T-cell (primary cell): ENCODE measurements at regions not wholly inside any gene's neighbourhood (a gene's known extent, or its start where the extent isn't known, plus 50 kb on each side); places are given as distances from the start of the nearest gene placed in this dataset.
"Not testable (repeated sequence)": the region's sequence is repeated elsewhere in the genome, so short reads cannot be mapped to it uniquely, and the experiment has no call there.

ENCODE experiments used
- ATAC-seq, 4 experiments: fragments of 200-7000 bp in 3 of 4; fragments of 150-1000 bp in 1 of 4; cut with Tn5 transposase; replicated peaks in 1 of 4; 1 replicate in 3 of 4; 2 replicates in 1 of 4; pipeline ENCODE4 v1.10.0; 2021; ENCODE audit warnings: moderate library complexity in 3 of 4, mild to moderate bottlenecking in 2 of 4, moderate number of reproducible peaks in 1 of 4
- CTCF ChIA-PET, 2 donors: fragments of 300-600 bp; sonication (Branson Sonifier 250); formaldehyde crosslinking; loops; one replicate each; lab custom pipeline; 2022; ENCODE audit warnings: antibody characterized with exemption in 2 of 2; lab: Charles Lee
- POLR2A ChIA-PET, 2 donors: fragments of 300-600 bp; sonication (Branson Sonifier 250); formaldehyde crosslinking; loops; one replicate each; lab custom pipeline; 2022; ENCODE audit warnings: antibody characterized with exemption in 2 of 2; lab: Charles Lee
- DNase-seq, 35 experiments: peaks; one replicate each; pipeline versions ENCODE4 v3.0.0 to v3.0.0-alpha.2; 2013 to 2023
- H3K27ac ChIP-seq: one replicate; pipeline ENCODE4 v1.5.1; 2013; ENCODE audit warnings: low read length
- H3K27me3 ChIP-seq, 2 experiments: replicated peaks in 1 of 2; 1 replicate in 1 of 2; 2 replicates in 1 of 2; pipeline versions ENCODE4 v1.6.1 to v1.7.0; 2013; ENCODE audit warnings: low read length in 1 of 2, mixed read lengths in 1 of 2; ENCODE audit not compliant: control insufficient read depth in 2 of 2, insufficient read depth in 2 of 2; ENCODE audit errors: extremely low read depth in 1 of 2
- H3K36me3 ChIP-seq, 2 donors: 1 replicate in 1 of 2; 2 replicates in 1 of 2; pipeline versions ENCODE4 v1.6.1 to v1.7.0; 2013; ENCODE audit warnings: low read length in 1 of 2; ENCODE audit not compliant: control insufficient read depth in 2 of 2, insufficient read depth in 1 of 2; ENCODE audit errors: extremely low read depth in 1 of 2
- H3K4me1 ChIP-seq, 2 experiments: 1 replicate in 1 of 2; 2 replicates in 1 of 2; pipeline versions ENCODE4 v1.6.1 to v1.7.0; 2013; ENCODE audit warnings: low read length in 2 of 2, mixed read lengths in 1 of 2; ENCODE audit not compliant: insufficient read depth in 2 of 2, control insufficient read depth in 1 of 2; ENCODE audit errors: extremely low read depth in 1 of 2
- H3K4me3 ChIP-seq, 2 donors: 1 replicate in 1 of 2; 2 replicates in 1 of 2; pipeline versions ENCODE4 v1.5.1 to v1.7.0; 2013; ENCODE audit warnings: mild to moderate bottlenecking in 2 of 2, low read length in 1 of 2, moderate library complexity in 1 of 2; ENCODE audit not compliant: control insufficient read depth in 1 of 2; ENCODE audit errors: extremely low read depth in 1 of 2
- H3K9me3 ChIP-seq: 2 replicates; pipeline ENCODE4 v1.7.0; 2013
- H3K27ac Mint-ChIP-seq, 2 donors: one replicate each; pipeline ENCODE4 v1.8.0; 2020 to 2021; ENCODE audit warnings: mild to moderate bottlenecking in 2 of 2, mixed read lengths in 2 of 2
- H3K27me3 Mint-ChIP-seq, 2 donors: one replicate each; pipeline ENCODE4 v1.8.0; 2021 to 2022; ENCODE audit warnings: mixed read lengths in 2 of 2
- H3K36me3 Mint-ChIP-seq: one replicate; pipeline ENCODE4 v1.8.0; 2021; ENCODE audit warnings: mixed read lengths
- H3K4me1 Mint-ChIP-seq, 3 donors: one replicate each; pipeline ENCODE4 v1.8.0; 2020 to 2022; ENCODE audit warnings: mixed read lengths in 3 of 3, mild to moderate bottlenecking in 1 of 3
- H3K4me3 Mint-ChIP-seq, 3 donors: one replicate each; pipeline ENCODE4 v1.8.0; 2020 to 2022; ENCODE audit warnings: mild to moderate bottlenecking in 3 of 3, mixed read lengths in 3 of 3, moderate library complexity in 3 of 3
- H3K9me3 Mint-ChIP-seq, 3 donors: one replicate each; pipeline ENCODE4 v1.8.0; 2020 to 2022; ENCODE audit warnings: mixed read lengths in 3 of 3
- WGBS: methylation state at CpG from one replicate; pipeline ENCODE4 v1.1.5; 2013; ENCODE audit warnings: missing lambda C conversion rate; ENCODE audit not compliant: insufficient coverage; 5-methylcytosine and 5-hydroxymethylcytosine counted together

GRCh38 chr1:4072481-4073153 is 172.5 kb upstream of the C1orf174 start:
- DNase-seq (no peak), ATAC-seq (no peak)
- H3K4me1 Mint-ChIP-seq = no peaks in the 10 kb centered on the region
- POLR2A ChIA-PET = interaction anchor here in 1 of 2 donors (0.6 kb wide), 1 partner anchor 36 kb away, joined by 5 read pairs; no protein-coding TSS in a partner anchor
- H3K4me3 ChIP-seq = no peak overlapping the region
- no peaks in the 10 kb centered on the region for H3K36me3 Mint-ChIP-seq
- no peaks in the 10 kb centered on the region for H3K9me3 Mint-ChIP-seq
- no peak overlapping the region for H3K27ac ChIP-seq
- H3K4me1 ChIP-seq = no peaks in the 10 kb centered on the region
- no peaks in the 10 kb centered on the region for H3K36me3 ChIP-seq
- CTCF ChIA-PET = no interaction called here
- WGBS = 66% methylated on average over 8 of the region's 14 CpGs
- H3K27ac Mint-ChIP-seq = no peak overlapping the region
- peaks cover 28 to 38% of the 10 kb centered on the region in 2 donors for H3K27me3 Mint-ChIP-seq
- H3K27me3 ChIP-seq = peaks cover 0 to 29% of the 10 kb centered on the region in 2 experiments
- no peaks in the 10 kb centered on the region for H3K9me3 ChIP-seq
- H3K4me3 Mint-ChIP-seq = no peak overlapping the region

DNA sequence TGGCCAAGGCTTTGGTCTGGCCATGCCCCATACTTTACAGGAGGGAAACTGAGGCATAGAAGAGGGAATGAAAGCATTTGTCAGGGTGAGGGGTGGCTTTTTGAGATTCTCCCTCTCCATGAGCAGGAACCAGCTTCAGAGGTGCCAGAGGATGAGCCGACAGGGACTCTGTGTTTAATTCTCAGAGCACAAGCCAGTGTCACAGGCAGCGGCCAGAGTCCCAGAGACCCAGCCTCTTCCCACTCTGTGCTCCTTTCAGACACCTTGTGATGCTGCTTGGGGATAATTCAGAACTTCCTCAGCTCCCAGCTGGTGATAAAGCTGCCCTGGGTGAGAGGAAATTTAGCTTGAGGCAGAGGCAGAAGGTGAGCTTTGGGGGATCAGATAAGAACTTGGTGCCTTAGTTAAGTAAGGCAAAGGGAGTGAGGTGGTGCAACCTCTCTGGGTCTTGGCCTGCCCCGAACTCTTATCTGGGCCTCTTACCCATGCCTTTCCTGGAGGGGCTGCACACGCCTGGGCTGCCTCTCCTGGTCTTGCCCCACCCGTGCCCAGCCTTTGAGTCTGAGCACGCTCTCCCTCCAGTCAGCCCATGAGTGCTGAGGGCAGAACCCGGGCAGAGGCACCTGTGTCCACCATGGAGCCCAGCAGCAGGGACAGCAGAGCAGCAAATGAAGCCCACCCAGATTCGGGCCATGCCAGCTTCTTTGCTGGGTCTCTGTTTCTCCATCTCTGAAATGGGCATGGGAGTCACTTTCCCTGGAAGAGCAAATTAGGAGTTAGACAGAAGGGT is 175.6 kb upstream of the C1orf174 start:
- no peak for DNase-seq
- Mint-ChIP-seq H3K36me3 (no peaks in the 10 kb centered on the region), H3K4me3 (no peak overlapping the region), H3K27ac (no peak overlapping the region), H3K9me3 (peaks cover 0 to 8% (median 0%) of the 10 kb centered on the region in 3 donors), H3K27me3 (peaks cover 27 to 36% of the 10 kb centered on the region in 2 donors), H3K4me1 (no peaks in the 10 kb centered on the region)
- ChIA-PET POLR2A (no interaction called here), CTCF (no interaction called here)
- H3K27me3 ChIP-seq = peaks cover 0 to 31% of the 10 kb centered on the region in 2 experiments
- H3K27ac ChIP-seq = no peak overlapping the region
- H3K9me3 ChIP-seq = no peaks in the 10 kb centered on the region
- H3K4me3 ChIP-seq = no peak overlapping the region
- no peak for ATAC-seq
- WGBS = 71% methylated on average over 7 of the region's 8 CpGs
- no peaks in the 10 kb centered on the region for H3K4me1 ChIP-seq
- no peaks in the 10 kb centered on the region for H3K36me3 ChIP-seq

DNA sequence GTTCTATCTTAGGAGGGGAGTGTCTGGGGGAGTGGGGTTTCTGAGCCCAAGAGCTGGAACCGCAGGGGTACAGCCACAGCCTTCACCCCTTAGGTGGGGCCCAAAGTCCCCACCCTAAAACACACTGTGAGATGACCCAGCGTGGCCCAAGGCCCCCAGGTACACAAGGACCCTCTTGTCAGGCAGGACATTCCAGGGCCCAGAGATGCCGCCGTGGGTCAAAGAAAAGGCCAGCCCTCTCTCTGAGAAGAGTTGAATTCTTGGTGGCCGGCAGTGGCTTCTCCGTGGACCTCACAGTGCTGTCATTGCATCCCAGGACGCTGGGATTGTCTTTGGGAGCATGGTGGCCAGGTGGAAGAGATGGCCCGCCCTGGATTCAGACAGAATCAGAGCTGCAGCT is 176.3 kb upstream of the C1orf174 start:
- H3K36me3 Mint-ChIP-seq = no peaks in the 10 kb centered on the region
- no peak overlapping the region for H3K27ac Mint-ChIP-seq
- no peak for DNase-seq
- H3K4me3 Mint-ChIP-seq = no peak overlapping the region
- no peak overlapping the region for H3K27ac ChIP-seq
- no peaks in the 10 kb centered on the region for H3K36me3 ChIP-seq
- H3K9me3 ChIP-seq = no peaks in the 10 kb centered on the region
- H3K4me1 ChIP-seq = no peaks in the 10 kb centered on the region
- H3K4me3 ChIP-seq = no peak overlapping the region
- no peak for ATAC-seq
- WGBS = 74% methylated on average over 7 of the region's 8 CpGs
- ChIA-PET POLR2A (no interaction called here), CTCF (no interaction called here)
- H3K4me1 Mint-ChIP-seq = no peaks in the 10 kb centered on the region
- peaks cover 0 to 28% of the 10 kb centered on the region in 2 experiments for H3K27me3 ChIP-seq
- H3K9me3 Mint-ChIP-seq = peaks cover 0 to 9% (median 0%) of the 10 kb centered on the region in 3 donors
- H3K27me3 Mint-ChIP-seq = peaks cover 22 to 32% of the 10 kb centered on the region in 2 donors

GRCh38 chr1:4078091-4078962 is 178.3 kb upstream of the C1orf174 start:
- H3K27ac ChIP-seq, H3K4me1 Mint-ChIP-seq, POLR2A ChIA-PET, H3K9me3 ChIP-seq, H3K36me3 ChIP-seq, H3K36me3 Mint-ChIP-seq, H3K4me1 ChIP-seq, H3K4me3 Mint-ChIP-seq, H3K27ac Mint-ChIP-seq, H3K4me3 ChIP-seq, DNase-seq, CTCF ChIA-PET, ATAC-seq, H3K9me3 Mint-ChIP-seq: not testable (repeated sequence)
- peaks cover 0 to 22% of the 10 kb centered on the region in 2 experiments for H3K27me3 ChIP-seq
- H3K27me3 Mint-ChIP-seq = peaks cover 7 to 17% of the 10 kb centered on the region in 2 donors
- 76% methylated on average over 12 of the region's 24 CpGs for WGBS

DNA sequence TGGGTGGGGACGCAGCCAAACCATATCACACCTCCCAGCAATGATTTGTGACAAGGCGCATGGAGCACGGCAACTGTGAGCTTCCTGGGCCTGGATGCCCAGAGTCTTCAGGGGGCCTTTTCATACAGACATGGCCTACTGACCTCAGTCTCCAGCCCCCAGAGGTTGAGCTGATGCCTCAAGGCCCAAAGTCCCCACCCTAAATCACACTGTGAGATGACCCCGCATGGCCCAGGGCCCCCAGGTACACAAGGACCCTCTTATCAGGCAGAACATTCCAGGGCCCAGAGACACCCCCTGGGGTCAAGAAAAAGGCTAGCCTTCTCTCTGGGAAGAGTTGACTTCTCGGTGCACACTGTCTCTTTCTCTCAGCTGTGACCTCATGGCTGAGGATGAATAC is 179.7 kb upstream of the C1orf174 start:
- POLR2A ChIA-PET = no interaction called here
- WGBS = 67% methylated on average over 3 of the region's 5 CpGs
- no peak overlapping the region for H3K27ac ChIP-seq

More for the DNA sequence above, 179.7 kb upstream of the C1orf174 start:
- no peak overlapping the region for H3K4me3 ChIP-seq
- DNase-seq (no peak), ATAC-seq (no peak)
- Mint-ChIP-seq H3K27me3 (peaks cover 6 to 11% of the 10 kb centered on the region in 2 donors), H3K9me3 (peaks cover 0 to 9% (median 0%) of the 10 kb centered on the region in 3 donors), H3K4me3 (no peak overlapping the region), H3K27ac (no peak overlapping the region), H3K4me1 (no peaks in the 10 kb centered on the region), H3K36me3 (no peaks in the 10 kb centered on the region)
- H3K9me3 ChIP-seq = no peaks in the 10 kb centered on the region
- H3K27me3 ChIP-seq = peaks cover 0 to 24% of the 10 kb centered on the region in 2 experiments
- CTCF ChIA-PET = no interaction called here
- H3K36me3 ChIP-seq = no peaks in the 10 kb centered on the region
- H3K4me1 ChIP-seq = no peaks in the 10 kb centered on the region
